GF-D8 (cell line): ENCODE measurements at regions not wholly inside any gene's neighbourhood (a gene's known extent, or its start where the extent isn't known, plus 50 kb on each side); places are given as distances from the start of the nearest gene placed in this dataset.

Experiments used
- DNase-seq: peaks from one replicate; lab custom pipeline; 2025; lab: John Stamatoyannopoulos, UW

DNA sequence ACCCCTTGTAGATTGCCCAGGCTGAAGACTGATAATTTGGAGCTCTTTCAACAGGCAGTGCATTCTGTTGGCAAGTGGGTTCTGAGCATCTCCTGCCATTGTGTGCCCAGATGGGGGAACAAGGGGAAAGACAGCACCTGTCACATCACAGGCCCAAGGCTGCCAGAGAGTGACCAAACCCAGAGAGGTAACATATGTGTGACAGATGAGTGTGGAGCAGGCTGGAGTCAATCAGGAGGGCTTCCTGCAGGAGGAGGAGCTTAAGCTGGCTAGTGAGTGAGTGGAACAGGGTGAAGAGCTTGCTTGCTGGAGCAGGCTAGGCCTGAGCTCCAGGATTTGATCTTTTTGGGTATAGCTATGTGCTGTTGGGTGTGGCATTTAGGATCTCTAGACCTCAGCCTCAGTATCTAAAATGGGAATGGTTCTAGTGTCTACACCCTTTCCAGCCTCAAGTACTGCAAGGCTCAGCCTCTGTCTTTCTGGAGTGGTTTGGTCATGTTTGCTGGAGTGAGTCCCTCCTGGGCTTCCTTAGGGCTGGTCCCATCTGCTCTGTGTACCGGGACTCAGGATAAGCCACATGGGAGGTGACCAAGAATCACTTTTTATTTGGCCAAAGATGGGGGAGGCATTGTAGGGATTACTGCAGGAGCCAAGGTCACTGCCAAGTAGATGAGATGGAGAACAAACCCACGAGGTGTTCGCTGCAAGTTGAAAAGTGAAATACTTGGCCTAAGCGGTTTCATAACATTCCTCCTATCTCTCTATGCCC lies 152.4 kb upstream of the TSHZ3 start:
- DNase-seq = no peak

DNA sequence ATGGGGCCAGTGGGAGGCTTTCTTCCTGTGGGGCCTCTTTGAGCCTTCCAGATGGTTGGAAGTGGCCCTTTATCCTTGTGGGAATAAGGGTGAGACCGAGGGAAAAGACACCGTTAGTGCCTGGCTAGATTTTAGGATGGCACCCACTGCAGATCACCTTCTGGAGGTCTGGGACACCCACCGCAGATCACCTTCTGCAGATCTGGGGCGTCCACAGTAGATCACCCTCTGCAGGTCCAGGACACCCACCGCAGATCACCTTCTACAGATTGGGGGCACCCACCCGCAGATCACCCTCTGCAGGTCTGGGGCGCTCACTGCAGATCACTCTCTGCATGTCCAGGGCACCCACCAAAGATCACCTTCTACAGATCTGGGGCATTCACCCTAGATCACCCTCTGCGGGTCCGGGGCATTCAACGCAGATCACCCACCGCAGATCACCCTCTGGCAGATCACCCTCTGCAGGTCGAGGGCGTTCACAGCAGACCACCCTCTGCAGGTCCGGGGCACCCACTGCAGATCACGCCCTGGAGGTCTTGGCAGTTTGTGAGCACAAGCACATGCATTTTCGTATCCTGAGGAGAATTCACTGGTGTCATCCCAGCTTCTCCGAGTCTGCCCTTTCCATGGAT lies 153.4 kb upstream of the TSHZ3 start:
- DNase-seq = no peak

DNA sequence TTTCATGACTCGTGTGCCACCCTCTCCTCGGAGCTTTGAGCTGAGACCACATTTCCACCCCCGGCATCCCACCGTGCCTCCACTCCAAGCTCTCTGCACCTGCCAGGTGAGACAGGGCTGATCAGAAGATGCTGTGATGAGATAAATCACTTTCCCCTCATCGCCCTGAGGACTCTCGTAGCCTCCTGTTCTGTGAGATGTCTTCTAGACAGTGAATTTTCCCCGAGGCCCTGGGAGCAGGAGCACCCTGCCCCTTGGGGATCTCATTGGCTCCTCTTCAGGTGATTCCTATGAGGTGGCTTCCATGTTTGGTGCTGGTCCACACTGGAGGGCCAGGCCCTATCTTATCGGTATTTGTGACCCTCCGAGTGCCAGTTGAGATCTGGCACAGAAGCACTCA lies 154.0 kb upstream of the TSHZ3 start:
- no peak for DNase-seq

DNA sequence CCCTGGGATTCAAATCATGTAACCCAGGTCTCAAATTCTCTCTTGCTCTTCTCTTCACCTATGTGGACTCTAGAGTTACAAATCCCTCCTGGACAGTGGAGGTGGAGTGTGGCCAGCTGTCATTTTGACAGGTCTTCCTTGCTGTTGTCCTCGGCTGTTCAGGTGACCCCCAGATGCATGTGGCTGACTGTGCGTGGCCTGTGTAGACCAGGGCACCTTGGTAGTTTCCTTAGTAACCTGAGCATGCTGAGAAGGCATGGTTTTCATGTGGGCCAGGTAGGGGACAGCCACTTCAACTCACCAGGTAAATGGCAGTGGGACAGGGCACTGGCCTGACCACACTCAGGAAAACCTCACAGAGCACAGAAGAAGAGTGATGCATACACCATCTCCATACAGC lies 155.0 kb upstream of the TSHZ3 start:
- no peak for DNase-seq

DNA sequence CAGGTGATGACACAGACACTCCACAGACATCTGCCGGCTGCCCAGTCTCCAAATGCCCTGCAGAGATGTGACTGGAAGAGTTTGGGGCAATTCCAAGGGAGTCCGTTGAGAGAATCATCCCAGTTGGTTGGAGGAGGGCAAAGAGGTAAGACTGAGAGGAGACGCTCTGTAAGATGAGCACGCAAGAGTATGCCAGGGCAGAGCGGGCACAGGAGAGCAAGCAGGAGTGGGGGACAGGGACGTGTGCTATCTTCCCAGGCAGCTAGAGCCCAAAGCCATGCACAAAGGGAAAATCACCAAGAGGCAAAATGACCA lies 156.3 kb upstream of the TSHZ3 start:
- DNase-seq = no peak

DNA sequence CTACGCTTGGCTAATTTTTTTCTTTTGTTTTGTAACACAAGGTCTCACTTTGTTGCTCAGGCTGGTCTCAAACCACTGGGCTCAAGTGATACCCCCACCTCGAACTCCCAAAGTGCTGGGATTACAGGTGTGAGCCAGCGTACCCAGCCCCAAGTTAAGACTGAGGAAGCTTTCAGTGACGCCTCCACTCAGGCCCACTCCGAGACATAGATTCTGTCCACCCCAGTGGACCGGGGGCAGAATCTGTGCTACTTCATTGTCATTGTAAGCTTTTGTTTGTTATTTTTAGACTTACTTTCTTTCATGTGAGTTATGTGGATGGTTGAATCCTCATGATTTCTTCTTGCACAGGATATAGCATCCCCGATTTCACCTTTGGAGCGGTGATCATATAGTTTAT lies 156.9 kb upstream of the TSHZ3 start:
- no peak for DNase-seq

DNA sequence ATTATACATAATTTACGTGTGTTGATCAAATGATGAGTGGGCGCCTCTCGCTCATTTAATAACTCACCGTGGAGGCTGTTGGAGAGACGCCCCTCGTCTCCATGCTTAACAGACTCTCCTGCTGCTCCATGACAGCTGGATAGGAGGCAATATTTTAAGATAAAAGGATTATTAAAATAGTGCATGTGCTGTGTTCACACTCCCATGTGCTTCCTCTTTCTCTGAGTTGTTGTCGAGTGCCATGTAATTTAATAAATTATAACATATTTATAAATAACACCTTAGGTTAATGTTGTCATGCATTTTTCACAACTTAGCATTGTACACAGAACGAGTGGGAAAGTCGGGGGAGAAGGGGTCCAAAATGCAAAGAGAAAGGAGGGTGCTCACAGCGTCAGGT lies 161.4 kb upstream of the TSHZ3 start:
- DNase-seq = no peak

DNA sequence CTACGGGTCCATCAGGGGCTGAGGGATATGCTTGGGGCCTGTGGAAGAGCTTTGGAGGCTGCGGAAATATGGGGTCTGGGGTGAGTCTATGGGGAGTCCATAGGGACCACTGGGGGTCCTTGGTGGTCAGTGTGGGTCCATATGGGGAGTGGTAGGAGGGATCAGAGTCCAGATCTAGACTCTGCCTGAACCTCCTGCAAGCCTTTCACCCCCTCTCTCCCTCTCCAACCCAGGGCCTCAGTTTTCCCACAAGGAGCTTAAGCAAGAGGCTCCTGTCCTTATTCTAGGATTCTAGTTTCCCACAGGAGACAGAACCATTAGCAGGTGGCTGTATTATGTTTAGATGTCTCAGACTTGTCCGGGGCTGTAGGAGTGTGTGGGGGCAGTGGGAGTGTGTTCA lies 161.9 kb upstream of the TSHZ3 start:
- no peak for DNase-seq

DNA sequence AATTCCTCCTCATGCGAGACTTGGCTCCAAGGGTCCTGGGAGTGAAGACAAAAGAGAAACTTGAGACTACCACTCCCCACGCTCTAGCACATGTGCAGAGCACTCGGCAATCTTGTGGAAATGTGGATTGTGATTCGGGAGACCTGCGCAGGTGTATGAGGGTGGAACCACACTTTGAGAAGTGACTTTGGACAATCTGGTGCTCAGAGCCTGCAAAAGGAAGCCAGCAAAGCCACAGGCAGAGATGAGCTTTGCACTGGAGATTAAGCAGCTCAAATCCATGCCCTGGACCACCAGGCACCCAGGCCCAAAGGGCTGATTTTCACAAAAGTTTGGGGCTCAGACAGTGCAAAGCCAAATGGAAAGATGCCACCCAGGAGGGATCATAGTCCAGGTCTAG lies 162.5 kb upstream of the TSHZ3 start:
- no peak for DNase-seq

DNA sequence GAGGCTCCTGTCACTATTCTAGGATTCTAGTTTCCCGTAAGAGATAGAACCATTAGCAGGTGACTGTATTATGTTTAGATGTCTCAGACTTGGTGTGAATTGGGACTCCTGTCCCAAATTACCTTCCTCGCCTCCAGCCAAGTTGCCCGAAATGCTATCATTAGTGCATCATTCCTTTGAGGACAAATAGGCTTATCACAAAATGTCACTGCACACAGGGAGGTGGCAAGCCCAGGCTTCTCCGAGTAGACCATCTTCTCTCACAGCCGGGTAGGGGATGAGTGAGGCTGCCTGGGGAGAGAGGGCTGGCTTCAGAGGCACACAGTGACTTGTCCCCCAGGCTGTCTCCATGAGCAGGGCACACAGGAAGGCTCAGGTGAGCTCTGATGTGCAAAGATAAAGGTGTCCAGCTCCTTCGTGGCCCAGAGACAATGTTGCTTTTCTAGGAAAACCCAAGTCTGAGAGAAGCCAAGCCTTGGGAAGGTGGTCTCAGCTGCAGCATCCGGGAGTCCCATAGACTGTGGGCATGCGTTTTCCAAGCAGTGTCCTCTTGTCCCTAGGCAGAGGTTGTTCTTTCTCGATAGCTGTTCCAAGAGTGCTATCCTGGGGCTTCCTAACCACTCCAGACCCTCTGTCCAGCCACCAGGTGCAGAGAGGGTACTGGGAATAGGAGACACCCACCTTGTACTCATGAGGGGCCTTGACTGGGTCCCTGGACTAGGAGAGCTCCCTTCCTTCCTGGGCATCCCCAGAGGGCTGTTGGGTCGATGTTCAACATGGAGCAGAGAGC lies 163.1 kb upstream of the TSHZ3 start:
- no peak for DNase-seq

DNA sequence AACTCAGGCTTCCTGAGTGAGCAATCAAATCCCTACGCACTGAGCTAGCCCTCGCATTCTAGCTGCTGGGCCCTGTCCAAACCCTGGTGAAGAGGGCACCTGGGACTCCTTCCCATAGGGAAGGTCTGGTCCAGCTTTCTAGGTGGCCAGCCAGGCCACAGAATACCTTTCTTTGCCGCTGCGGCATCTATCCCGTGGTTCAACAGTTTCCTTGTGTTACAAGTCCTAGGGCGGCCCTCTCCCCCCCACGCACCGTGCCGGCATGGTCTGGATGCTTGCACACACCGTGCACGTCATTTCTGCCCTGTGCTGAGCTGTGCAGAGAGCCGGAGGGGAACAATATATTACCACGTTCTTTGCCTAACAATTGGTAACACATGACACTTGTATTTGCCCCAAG lies 164.6 kb upstream of the TSHZ3 start:
- no peak for DNase-seq

DNA sequence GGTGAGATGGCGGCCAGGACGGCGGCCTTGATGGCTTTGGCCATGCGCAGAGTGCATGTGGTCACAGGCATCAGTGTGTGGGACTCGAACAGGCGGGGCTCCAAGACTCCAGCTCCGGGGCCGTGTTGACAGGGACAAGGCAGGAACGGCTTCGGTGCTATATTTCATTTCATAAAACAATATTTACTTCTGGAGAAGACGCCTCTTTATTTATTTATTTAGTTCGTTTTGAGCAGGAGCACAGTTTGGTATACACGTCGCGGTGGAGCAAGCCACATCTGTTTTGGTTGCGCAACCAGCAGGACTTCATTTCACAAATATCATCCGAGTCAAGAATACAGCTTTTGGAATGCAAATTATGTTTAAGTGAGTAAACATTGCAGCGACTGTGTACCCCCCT lies 166.7 kb upstream of the TSHZ3 start:
- no peak for DNase-seq

DNA sequence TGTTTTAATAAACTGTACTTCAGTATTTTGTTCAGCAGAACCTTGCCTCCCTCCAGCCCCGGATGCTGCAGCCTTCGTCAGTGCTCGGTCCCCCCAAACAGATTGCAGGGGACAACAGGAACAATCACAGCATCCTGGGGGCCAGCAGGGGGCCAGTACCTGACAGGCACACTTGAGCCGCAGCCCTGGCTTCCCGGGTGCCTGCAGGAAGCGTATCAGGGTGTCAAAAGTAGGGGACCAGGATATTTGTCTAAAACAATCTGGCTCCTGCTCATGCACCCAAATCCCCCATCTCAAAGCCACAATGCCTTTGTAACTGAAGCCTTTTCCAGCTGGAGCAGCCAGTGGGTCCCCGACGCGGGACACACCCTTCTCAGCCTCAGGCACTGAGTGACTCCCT lies 167.5 kb upstream of the TSHZ3 start:
- no peak for DNase-seq

DNA sequence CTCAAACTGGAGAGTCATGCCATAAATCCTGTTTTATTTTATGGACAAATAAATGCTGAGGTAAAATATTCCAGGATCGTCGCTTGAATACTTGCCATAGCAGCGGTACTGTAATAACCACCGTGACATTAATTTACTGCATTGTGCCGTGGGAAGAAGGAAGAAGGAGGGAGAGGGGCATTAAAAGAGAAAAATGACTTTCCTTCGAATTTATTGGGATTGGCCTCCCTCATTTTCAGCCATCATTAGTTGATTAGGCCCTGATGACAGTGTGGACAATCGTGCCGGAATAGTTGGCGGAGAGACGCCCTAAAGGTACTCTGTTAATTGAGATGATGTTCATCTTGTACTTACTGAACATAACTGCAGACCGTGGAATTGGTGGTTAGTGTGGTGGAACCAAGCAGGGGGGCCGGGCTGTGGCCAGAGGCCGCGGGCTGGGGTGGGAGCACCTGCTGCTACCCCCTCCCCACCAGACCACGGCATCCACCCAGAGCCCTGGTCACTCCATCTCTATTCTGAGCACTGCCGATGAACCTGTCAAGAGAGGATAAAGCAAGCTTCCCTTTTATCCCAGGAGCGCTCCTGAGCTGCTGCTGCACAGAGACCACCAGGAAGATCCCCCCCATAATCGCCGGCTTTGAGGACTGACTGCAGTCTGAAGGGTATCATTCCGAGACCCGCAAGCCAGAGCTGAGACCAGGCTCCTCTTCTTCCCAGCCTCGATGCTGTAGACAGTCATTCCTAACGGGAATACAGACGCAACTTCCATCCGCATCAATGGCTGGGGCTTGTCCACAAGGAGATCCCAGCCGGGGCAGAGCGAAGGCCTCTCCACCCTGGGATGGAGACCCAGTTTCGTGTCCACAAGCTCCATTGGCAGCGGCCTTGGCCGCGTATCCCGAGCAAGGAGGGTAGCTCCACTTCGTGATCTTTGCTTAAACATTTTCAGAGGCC lies 168.3 kb upstream of the TSHZ3 start:
- DNase-seq = no peak

DNA sequence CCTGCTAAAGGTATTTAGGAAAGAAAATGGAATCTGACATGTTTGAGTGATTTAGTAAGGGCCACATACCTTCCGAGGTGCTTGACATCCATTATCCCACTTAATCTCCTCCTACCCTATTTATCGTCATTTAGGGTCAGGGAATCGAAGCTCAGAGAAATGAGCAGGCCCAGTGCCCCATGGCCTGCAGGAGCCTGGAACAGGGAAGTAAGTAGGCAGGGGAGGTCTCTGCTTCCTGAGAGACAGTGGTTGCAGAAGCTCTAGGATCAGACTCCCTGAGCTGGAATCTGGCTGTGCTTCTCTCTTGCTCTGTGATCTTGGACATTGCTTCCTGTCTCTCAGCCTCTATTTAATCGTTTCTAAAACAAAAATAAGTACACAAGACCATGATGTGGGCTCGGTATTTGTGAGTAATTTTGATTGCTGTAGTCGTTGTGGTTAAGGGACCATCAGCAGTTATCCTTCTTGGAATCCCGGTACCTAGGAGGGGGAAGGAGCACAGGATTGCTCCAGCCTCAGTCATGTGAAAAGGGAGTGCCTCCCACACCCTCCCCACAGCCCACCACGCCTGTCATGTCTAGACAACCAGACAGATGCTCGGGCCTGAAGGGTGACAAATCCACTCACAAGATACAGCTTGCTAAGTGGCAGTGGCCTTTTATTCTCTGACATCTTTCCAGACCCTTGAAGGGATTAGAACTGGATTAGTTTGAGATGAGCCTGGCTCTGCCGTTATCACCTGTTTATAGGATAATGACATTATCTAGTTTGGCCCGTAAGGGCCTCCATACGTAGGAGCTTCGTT lies 169.2 kb upstream of the TSHZ3 start:
- no peak for DNase-seq

DNA sequence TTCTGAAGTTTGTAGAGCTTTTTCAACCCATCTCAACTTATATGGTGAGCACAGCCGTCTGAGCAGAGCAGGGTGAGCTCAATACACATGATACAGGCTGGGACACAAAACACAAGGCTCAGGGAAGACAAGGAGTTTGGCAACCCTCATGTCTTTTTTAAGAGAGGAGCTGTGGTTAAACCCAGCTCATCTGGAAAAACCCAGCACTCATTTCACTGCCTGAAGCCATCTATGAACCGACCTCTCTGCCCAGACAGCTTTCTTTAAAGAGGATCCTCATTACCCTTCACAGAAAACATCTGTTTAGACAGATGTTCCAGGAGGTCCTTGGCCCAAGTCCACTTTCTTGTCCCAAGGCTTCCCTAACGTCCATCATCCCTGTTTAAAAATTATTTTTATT lies 170.0 kb upstream of the TSHZ3 start:
- DNase-seq = no peak

DNA sequence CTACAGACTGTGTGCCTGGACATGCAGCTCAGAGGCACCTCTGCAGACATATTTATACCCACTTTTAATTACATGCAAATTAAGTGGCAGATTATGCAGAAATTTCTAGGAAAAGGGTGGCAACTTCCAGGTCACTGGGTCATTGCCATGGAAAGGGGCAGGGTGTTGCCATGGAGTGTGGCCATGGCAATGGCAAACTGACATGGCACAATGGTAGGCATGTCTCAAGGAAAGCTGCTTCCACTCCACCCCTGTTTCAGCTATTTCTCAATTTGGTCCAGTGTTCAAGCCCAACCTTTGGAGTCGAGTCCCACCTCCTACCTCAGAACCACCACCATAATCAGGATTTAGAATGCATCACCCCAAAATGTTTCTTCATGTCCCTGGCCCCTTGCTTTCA lies 170.7 kb upstream of the TSHZ3 start:
- no peak for DNase-seq

DNA sequence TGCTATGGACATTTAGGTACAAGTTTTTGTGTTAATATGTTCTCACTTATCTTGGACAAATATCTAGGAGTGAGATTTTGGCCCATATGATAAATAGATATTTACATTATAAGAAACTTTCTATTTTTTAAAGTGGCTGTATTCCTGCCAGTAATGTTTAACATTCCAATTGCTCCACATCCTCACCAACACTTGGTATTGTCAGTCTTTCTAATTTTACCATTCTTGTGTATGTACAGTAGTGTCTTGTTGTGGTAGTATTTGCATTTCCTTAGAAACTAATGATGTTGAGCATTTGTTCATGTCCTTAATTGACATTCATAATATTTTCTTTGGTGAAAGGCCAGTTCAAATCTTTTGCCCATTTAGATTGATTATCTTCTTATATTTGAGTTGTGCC lies 171.4 kb upstream of the TSHZ3 start:
- DNase-seq = no peak

DNA sequence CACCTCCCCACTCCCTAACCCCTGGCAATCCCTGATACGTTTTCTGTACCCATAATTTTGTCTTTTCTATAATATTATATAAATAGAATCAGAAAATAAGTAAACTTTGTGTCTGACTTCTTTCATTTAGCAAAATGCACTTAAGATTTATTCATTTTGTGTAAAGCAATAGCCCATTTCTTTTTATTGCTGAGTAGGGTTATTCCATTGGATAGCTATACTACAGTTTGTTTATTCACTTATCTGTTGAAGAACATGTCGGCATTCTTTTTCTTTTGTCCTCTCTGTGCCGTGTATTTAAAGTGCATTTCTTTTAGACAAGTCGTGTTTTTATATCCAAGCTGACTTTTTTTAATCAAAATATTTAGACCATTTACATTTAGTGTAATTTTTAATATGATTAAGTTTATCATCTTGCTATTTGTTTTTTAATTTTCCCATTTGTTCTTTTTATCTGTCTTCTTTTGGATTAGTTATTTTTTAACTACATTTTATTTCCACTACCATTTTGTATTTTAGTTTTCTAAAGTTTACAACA lies 176.4 kb upstream of the TSHZ3 start:
- DNase-seq = no peak

DNA sequence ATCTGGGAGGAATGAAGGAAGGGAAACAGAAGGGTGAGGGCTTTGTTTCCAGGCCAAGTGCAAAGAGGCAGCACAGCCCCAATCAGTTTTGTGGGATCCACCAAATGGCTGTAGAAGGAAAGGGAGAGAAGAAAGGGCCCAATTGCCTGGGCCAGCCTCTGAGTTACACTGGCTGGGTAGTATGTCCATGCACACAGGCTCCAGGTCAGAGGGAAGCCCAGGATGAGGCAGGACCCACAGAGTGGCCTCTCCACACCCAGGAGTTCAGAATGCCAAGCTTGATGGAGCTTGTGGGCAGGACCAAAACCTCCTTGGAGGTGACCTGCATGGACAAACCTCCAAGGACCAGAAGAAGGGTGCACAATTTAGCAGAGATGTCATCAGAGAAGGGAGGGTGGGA lies 178.2 kb upstream of the TSHZ3 start:
- DNase-seq = no peak

DNA sequence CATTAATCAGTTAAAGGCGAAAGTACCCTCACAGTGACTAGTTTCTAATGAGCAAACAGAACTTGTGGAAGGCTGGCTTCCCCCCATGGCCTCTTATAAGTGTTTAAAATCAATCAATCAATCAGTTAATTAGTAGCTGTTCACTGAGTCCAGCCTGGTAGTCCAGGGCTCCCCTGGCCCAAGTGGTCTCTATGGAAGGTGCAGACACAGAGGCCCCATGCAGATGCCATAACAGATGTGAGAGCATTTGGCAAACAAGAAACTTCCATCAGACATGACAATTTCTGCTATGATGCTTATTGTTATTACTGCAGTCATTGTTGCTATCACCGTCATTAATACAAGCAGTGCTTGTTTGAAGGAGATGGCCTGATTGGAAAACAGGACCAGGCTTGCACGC lies 179.0 kb upstream of the TSHZ3 start:
- no peak for DNase-seq
